ENCODE measurements at regions not wholly inside any gene's neighbourhood (a gene's known extent, or its start where the extent isn't known, plus 50 kb on each side); places are given as distances from the start of the nearest gene placed in this dataset.
"Not testable (repeated sequence)": the region's sequence is repeated elsewhere in the genome, so short reads cannot be mapped to it uniquely, and the experiment has no call there.

GRCh38 chr22:23380911-23381310 is 199.2 kb downstream of the IGLL1 start:
- POLR2A ChIA-PET: no interaction called here
- TF ChIP-seq CTCF (IDR thresholded peaks at IDR 0.05; ENCODE audit: control extremely low read depth, extremely low read depth, low read depth, missing control alignments): no peak
- CTCF ChIA-PET: no interaction called here
- no peak for DNase-seq (ENCODE audit: extremely low spot score)

- ChIA-PET POLR2A (no interaction called here), CTCF (no interaction called here)
- no peak for DNase-seq (ENCODE audit: extremely low spot score)
- TF ChIP-seq CTCF (IDR thresholded peaks at IDR 0.05; ENCODE audit: control extremely low read depth, extremely low read depth, low read depth, missing control alignments): no peak
These were observed 199.9 kb downstream of the IGLL1 start for GRCh38 chr22:23380230-23380573.

GRCh38 chr22:23379540-23380229 is 199.4 kb downstream of the BCR start:
- POLR2A ChIA-PET; CTCF ChIA-PET; DNase-seq (ENCODE audit: extremely low spot score): not testable (repeated sequence)

GRCh38 chr22:23377767-23378166 is 197.5 kb downstream of the BCR start:
- DNase-seq (ENCODE audit: extremely low spot score): no peak
- POLR2A ChIA-PET: no interaction called here
- TF ChIP-seq CTCF (IDR thresholded peaks at IDR 0.05; ENCODE audit: control extremely low read depth, extremely low read depth, low read depth, missing control alignments): no peak
- CTCF ChIA-PET: interaction anchor here (0.9 to 2.3 kb wide), 5 partner anchors 10 to 418 kb away, joined by 3 to 9 read pairs (median 4); no protein-coding TSS in a partner anchor

GRCh38 chr22:23376256-23376655 is 195.9 kb downstream of the BCR start:
- TF ChIP-seq CTCF (IDR thresholded peaks at IDR 0.05; ENCODE audit: control extremely low read depth, extremely low read depth, low read depth, missing control alignments): peak; percentile 61
- POLR2A ChIA-PET: no interaction called here
- CTCF ChIA-PET: interaction anchor here (1.1 to 2.3 kb wide), 9 partner anchors 8 to 339 kb away, joined by 3 to 15 read pairs (median 4); no protein-coding TSS in a partner anchor
- peak; percentile 57 for DNase-seq (ENCODE audit: extremely low spot score)

- ChIA-PET POLR2A (no interaction called here), CTCF (interaction anchor here (1.3 to 2.3 kb wide), 6 partner anchors 9 to 60 kb away, joined by 3 to 15 read pairs (median 7); no protein-coding TSS in a partner anchor)
- DNase-seq (ENCODE audit: extremely low spot score): no peak
- TF ChIP-seq CTCF (IDR thresholded peaks at IDR 0.05; ENCODE audit: control extremely low read depth, extremely low read depth, low read depth, missing control alignments): no peak
These were observed 194.9 kb downstream of the BCR start for GRCh38 chr22:23375031-23375827.

GRCh38 chr22:23373601-23374000 is 193.3 kb downstream of the BCR start:
- ChIA-PET CTCF (interaction anchor here (1.1 to 1.9 kb wide), 2 partner anchors 9 to 12 kb away, joined by 3 to 12 read pairs; no protein-coding TSS in a partner anchor), POLR2A (no interaction called here)
- no peak for DNase-seq (ENCODE audit: extremely low spot score)
- TF ChIP-seq CTCF (IDR thresholded peaks at IDR 0.05; ENCODE audit: control extremely low read depth, extremely low read depth, low read depth, missing control alignments): no peak

Measured in GM10248 (cell line).